ENCODE measurements at regions not wholly inside any gene's neighbourhood (a gene's known extent, or its start where the extent isn't known, plus 50 kb on each side); places are given as distances from the start of the nearest gene placed in this dataset.

DNA sequence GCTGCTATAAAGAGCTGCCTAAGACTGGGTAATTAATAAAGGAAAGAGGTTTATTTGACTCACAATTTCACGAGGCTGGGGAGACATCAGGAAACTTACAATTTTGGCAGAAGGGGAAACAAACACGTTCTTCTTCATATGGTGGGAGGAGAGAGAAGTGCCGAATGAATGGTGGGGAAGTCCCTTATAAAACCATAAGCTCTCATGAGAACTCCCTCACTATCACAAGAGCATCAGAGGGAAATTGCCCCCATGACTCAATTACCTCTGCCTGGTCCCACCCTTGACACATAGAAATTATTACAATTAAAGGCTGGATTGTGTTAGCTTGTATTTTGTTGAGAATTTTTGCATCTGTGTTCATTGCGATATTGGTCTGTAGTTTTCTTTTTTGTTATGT is 460.5 kb upstream of the RAB6C start:
- TF ChIP-seq POLR2AphosphoS5 (IDR thresholded peaks at IDR 0.05; ENCODE audit: low read depth, low read length) (no peak), POLR2A (IDR thresholded peaks at IDR 0.05; ENCODE audit: low read depth, low read length) (no peak), SPI1 (IDR thresholded peaks at IDR 0.05; ENCODE audit: low read depth, low read length) (no peak), TAF1 (IDR thresholded peaks at IDR 0.05; ENCODE audit: low read depth, low read length) (no peak)
